ENCODE measurements at regions not wholly inside any gene's neighbourhood (a gene's known extent, or its start where the extent isn't known, plus 50 kb on each side); places are given as distances from the start of the nearest gene placed in this dataset.

DNA sequence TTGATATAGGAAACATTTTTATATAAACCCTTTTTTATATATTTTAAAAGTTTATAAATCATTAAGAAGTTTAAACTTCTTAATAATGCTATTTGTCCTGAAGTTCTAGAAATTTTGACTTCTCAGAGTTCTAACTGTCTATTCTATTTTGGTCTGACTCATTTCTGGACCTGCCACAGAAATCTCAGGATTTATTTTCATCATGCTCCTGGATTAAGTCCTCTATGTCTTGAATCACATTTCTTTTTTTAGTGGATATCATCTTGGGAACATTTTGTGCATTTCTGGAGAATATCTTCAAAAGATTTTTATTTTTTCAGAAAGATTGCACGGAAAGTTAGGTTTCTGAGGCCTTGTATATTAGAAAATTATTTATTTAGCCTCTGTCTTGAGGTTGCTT is 289.1 kb downstream of the NDFIP2 start:
- TF ChIP-seq Cebpa-rat (IDR thresholded peaks at IDR 0.05) = no peak
- Histone ChIP-seq H4K20me1 (no peaks in the 10 kb centered on the region), H3K9ac (no peak overlapping the region), H3K4me1 (no peaks in the 10 kb centered on the region), H3K27ac (no peak overlapping the region), H3K4me2 (no peak overlapping the region), H3K36me3 (no peaks in the 10 kb centered on the region), H3K9me3 (replicated peaks in 1 of 11) (peaks cover 6 to 18% (median 9%) of the 10 kb centered on the region in 11 experiments; a peak in 14 of 22 replicates), H3K27me3 (no peaks in the 10 kb centered on the region), H3K4me3 (no peak overlapping the region)

DNA sequence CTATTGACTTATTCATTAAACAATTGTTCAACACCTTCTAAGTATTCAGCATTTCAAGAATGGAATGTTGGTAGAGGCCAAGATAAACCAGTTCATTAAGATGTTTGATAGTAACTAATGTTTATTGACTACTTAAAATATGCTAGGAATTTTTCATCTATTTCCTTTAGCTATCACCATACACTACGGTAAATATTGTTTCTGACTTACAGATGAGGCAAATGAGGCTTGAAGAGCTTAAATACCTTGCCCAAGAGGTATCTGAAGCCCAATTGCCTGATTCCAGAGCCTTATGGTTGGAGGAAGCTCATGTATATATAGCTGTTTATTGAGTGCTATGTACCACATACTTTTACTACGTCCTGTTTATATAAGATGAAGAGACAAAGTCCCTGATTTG is 286.2 kb downstream of the NDFIP2 start:
- Histone ChIP-seq H3K4me3 (no peak overlapping the region), H3K9me3 (replicated peaks in 1 of 11) (peaks cover 6 to 16% (median 9%) of the 10 kb centered on the region in 11 experiments; a peak in 14 of 22 replicates), H3K27ac (no peak overlapping the region), H3K36me3 (no peaks in the 10 kb centered on the region), H4K20me1 (no peaks in the 10 kb centered on the region), H3K4me1 (no peaks in the 10 kb centered on the region), H3K27me3 (no peaks in the 10 kb centered on the region), H3K9ac (no peak overlapping the region), H3K4me2 (no peak overlapping the region)
- TF ChIP-seq Cebpa-rat (IDR thresholded peaks at IDR 0.05) = no peak

DNA sequence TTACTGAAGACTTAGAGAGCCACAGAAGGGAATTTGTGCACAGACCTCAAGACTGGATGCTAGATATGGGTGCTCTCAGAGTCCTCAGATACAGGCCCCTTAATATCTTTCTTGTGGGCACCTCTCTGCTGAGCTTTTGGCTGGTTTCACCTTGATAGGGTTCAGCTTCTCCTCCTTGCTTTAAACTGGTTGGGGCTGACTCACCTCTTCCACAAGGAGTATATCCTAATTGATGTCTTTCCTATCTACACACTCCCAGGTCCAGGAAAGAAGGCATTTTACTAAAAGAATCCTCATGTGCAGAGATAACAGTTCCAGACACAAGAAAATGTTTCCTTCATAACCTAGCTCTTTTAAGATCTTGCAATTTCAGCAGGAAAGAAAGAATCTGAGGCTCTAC is 284.4 kb downstream of the NDFIP2 start:
- no peaks in the 10 kb centered on the region for H3K27me3 ChIP-seq
- H3K4me1 ChIP-seq = no peaks in the 10 kb centered on the region
- TF ChIP-seq Cebpa-rat (IDR thresholded peaks at IDR 0.05) = no peak
- H3K9me3 ChIP-seq (replicated peaks in 1 of 11) = peaks cover 0 to 11% (median 0%) of the 10 kb centered on the region in 11 experiments; a peak in 3 of 22 replicates
- H3K4me3 ChIP-seq = no peak overlapping the region
- no peak overlapping the region for H3K27ac ChIP-seq
- H3K36me3 ChIP-seq = no peaks in the 10 kb centered on the region
- H4K20me1 ChIP-seq = no peaks in the 10 kb centered on the region
- no peak overlapping the region for H3K9ac ChIP-seq
- no peak overlapping the region for H3K4me2 ChIP-seq

DNA sequence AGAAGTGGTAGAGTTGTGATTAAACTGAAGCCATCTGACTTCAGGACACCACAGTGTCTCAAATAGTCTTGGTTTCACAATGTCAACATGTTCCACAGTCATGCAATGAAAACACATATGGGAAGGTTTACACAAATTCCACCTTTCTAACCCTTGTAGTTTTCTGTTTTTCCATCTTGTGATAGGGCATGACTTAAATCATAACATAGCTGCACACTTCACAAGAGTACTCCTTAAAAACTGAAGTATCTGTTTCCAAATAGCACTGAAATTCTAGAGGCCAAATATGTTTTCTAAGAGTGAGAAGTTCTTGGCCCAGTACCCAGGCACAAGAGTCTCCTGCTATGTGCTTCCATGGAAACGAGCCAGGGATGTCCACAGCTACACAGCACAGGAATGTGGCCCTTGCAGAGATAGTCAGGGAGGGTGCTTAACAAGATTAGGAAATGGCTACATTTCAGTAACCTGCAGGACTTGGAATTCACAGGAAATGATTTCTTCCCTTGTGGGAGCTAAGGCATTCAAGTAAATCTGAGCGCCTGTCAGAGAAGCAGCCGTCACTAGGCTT is 269.1 kb downstream of the NDFIP2 start:
- no peak overlapping the region for H3K27ac ChIP-seq
- no peaks in the 10 kb centered on the region for H4K20me1 ChIP-seq
- H3K4me1 ChIP-seq = peaks cover 0 to 14% (median 0%) of the 10 kb centered on the region in 10 experiments; a peak in 6 of 20 replicates
- H3K4me2 ChIP-seq = peak overlapping the region in 3 of 11 experiments; percentile 1 to 4 (median 1); a peak in 1 of 22 replicates
- no peaks in the 10 kb centered on the region for H3K27me3 ChIP-seq
- no peak overlapping the region for H3K9ac ChIP-seq
- H3K36me3 ChIP-seq = no peaks in the 10 kb centered on the region
- no peak for TF ChIP-seq Cebpa-rat (IDR thresholded peaks at IDR 0.05)
- no peaks in the 10 kb centered on the region for H3K9me3 ChIP-seq (replicated peaks in 1 of 11)
- H3K4me3 ChIP-seq = no peak overlapping the region

DNA sequence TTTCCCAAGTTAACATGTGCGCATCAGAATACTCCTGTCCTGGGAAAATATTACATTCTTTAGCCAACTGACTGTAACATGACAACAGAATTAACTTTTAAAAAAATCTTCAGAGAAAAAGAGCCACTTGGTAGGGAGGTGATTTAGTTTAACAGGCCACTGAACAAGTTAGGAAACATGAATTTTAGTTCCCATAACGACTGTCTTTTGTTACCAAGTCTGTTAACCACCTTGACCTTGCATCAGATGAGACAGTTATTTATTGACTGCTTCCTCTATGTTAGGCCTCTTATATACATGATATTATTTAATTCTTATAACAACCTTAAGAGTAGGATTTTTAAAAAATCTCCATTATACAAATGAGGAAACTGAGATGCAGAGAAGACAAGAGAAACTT is 268.6 kb downstream of the NDFIP2 start:
- Histone ChIP-seq H3K4me3 (no peak overlapping the region), H3K27me3 (no peaks in the 10 kb centered on the region), H3K36me3 (no peaks in the 10 kb centered on the region), H3K9me3 (replicated peaks in 1 of 11) (no peaks in the 10 kb centered on the region), H3K27ac (no peak overlapping the region), H3K9ac (no peak overlapping the region), H3K4me1 (peaks cover 0 to 9% (median 0%) of the 10 kb centered on the region in 10 experiments; a peak in 6 of 20 replicates), H3K4me2 (no peak overlapping the region), H4K20me1 (no peaks in the 10 kb centered on the region)
- TF ChIP-seq Cebpa-rat (IDR thresholded peaks at IDR 0.05) = no peak

DNA sequence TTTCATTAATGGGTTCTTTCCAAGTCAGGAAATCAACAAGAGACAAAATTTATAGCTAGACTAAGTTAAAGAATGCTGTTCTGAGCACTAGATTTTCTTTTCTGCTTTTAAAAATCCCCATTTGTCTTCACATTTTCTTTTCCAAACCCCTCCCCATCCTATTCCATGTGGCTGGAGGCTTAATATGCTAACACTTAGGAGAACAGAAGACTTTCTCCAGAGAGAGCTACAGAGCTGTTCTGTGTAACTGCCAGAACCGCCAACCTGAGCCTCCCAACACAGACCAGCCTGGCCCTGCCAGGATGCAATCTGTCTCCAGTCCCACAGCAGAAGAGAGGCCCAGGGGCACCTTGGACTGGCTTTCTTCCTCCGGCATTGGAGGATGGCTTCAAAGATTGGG is 264.1 kb downstream of the NDFIP2 start:
- H3K4me2 ChIP-seq = no peak overlapping the region
- H3K4me3 ChIP-seq = no peak overlapping the region
- H3K36me3 ChIP-seq = no peaks in the 10 kb centered on the region
- H4K20me1 ChIP-seq = no peaks in the 10 kb centered on the region
- TF ChIP-seq Cebpa-rat (IDR thresholded peaks at IDR 0.05) = no peak
- H3K9ac ChIP-seq = no peak overlapping the region
- H3K27ac ChIP-seq = no peak overlapping the region
- H3K9me3 ChIP-seq (replicated peaks in 1 of 11) = no peaks in the 10 kb centered on the region
- H3K4me1 ChIP-seq = no peaks in the 10 kb centered on the region
- no peaks in the 10 kb centered on the region for H3K27me3 ChIP-seq

DNA sequence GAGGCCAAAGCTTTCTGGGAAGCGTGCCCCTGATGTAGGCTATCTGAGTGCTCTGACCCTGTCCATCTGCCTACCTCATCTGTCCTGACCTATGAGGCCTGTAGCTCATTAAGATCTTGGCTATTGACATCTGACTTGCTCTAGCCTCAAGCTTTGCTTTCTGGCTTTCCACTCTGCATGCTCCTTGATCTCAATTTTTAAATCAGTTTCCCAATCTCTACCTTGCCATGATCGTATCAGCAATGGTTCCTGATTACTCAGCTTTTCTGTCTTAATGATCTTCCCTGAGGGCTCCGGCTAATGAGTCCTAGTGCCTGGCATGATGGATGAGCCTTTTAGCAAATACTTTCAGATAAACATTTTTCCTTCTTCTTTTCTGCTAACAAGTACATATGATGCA is 262.0 kb downstream of the NDFIP2 start:
- no peak for TF ChIP-seq Cebpa-rat (IDR thresholded peaks at IDR 0.05)
- H3K9ac ChIP-seq = no peak overlapping the region
- no peak overlapping the region for H3K4me2 ChIP-seq
- no peaks in the 10 kb centered on the region for H3K9me3 ChIP-seq (replicated peaks in 1 of 11)
- no peaks in the 10 kb centered on the region for H3K27me3 ChIP-seq
- H3K4me3 ChIP-seq = no peak overlapping the region
- H3K27ac ChIP-seq = no peak overlapping the region
- no peaks in the 10 kb centered on the region for H3K36me3 ChIP-seq
- no peaks in the 10 kb centered on the region for H4K20me1 ChIP-seq
- H3K4me1 ChIP-seq = no peaks in the 10 kb centered on the region

DNA sequence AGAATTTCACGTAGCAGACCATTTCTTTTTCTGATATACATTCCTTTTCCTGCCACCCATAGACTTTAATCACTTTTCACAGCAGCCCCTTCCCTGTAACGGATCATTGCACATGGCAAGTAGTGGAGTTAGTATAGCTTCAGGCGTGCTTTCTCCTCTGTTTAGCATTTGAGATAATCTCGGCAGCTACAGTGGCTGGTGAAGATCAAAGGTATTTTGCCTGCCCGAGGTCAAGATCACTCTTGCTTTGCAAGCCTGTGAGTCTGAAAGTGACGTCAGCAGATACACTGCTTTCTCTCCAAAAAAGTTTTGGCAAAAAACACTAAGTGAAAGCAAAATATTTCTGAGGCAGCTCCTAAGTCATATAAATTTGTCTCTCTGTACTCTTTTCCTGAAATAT is 260.0 kb downstream of the NDFIP2 start:
- H3K4me2 ChIP-seq = no peak overlapping the region
- no peaks in the 10 kb centered on the region for H3K9me3 ChIP-seq (replicated peaks in 1 of 11)
- H3K4me1 ChIP-seq = no peaks in the 10 kb centered on the region
- no peaks in the 10 kb centered on the region for H3K27me3 ChIP-seq
- TF ChIP-seq Cebpa-rat (IDR thresholded peaks at IDR 0.05) = no peak
- no peak overlapping the region for H3K27ac ChIP-seq
- H3K9ac ChIP-seq = no peak overlapping the region
- H3K36me3 ChIP-seq = no peaks in the 10 kb centered on the region
- no peaks in the 10 kb centered on the region for H4K20me1 ChIP-seq
- no peak overlapping the region for H3K4me3 ChIP-seq

DNA sequence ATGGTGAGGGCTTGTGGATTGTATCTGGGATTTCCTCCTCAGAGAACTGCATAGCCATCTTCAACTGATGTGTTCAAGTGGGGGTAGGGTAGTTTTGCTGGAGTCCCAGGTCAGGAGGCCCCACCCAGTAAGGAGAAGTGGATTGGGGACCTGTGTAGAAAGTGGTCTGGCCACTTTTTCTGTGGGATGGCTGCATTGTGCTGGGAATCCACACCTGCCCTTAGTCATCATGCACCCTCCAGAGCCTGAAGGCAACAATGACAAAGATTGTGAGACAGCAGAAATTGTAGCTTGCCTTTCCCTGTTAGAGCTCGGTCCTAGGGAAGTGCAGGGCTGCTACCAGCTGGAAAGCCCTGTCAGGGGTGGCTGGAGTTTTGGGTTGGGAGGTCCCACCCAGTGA is 255.4 kb downstream of the NDFIP2 start:
- TF ChIP-seq Cebpa-rat (IDR thresholded peaks at IDR 0.05) = no peak
- H3K9ac ChIP-seq = no peak overlapping the region

DNA sequence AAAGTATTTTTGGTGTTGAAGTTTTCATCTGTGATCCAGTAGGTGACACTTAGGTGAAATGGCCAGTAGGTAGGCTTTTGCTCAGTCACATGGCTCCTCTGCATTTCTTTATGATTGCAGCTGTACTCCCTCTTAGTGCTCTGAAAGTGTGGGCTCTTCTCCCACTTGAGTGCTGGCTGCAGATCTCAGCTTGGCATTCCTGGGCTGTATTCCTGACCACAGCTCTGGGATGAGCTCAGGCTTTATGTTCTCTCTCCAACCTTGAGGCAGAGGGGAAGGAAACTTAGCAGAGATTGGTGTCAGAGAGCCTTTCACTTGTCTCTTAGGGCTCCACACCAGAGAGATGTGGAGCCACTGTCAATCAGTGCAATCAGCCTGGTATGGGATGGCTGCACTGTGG is 254.3 kb downstream of the NDFIP2 start:
- Histone ChIP-seq H4K20me1 (no peaks in the 10 kb centered on the region), H3K9ac (no peak overlapping the region), H3K9me3 (replicated peaks in 1 of 11) (peaks cover 0 to 9% (median 0%) of the 10 kb centered on the region in 11 experiments; a peak in 2 of 22 replicates), H3K27ac (no peak overlapping the region), H3K4me1 (no peaks in the 10 kb centered on the region), H3K4me2 (no peak overlapping the region), H3K4me3 (no peak overlapping the region), H3K27me3 (no peaks in the 10 kb centered on the region), H3K36me3 (no peaks in the 10 kb centered on the region)
- no peak for TF ChIP-seq Cebpa-rat (IDR thresholded peaks at IDR 0.05)

More for the DNA sequence above, 255.4 kb downstream of the NDFIP2 start:
- Histone ChIP-seq H3K27ac (no peak overlapping the region), H3K4me3 (no peak overlapping the region), H3K27me3 (no peaks in the 10 kb centered on the region), H3K4me2 (no peak overlapping the region), H3K9me3 (replicated peaks in 1 of 11) (peaks cover 0 to 9% (median 0%) of the 10 kb centered on the region in 11 experiments; a peak in 2 of 22 replicates), H3K4me1 (no peaks in the 10 kb centered on the region), H3K36me3 (no peaks in the 10 kb centered on the region), H4K20me1 (no peaks in the 10 kb centered on the region)

All from BLaER1 treated with 17β-estradiol and CSF1 and Interleukin-3, amounts not matched to agents 10 nM and 100 nM (cell line).